ENCODE measurements at regions not wholly inside any gene's neighbourhood (a gene's known extent, or its start where the extent isn't known, plus 50 kb on each side); places are given as distances from the start of the nearest gene placed in this dataset.

- no peak overlapping the region for H3K9ac ChIP-seq (ENCODE audit: extremely low read depth, insufficient read length, low read length)
- no CpG with 5 or more reads among the region's 5 CpGs for WGBS (ENCODE audit: extremely low coverage, insufficient read length, low lambda C conversion rate)
- H3K27ac ChIP-seq (ENCODE audit: insufficient read length, low read depth, low read length) = no peak overlapping the region
- H3K4me1 ChIP-seq (ENCODE audit: insufficient read depth, low read length) = no peaks in the 10 kb centered on the region
- H4K20me1 ChIP-seq (ENCODE audit: control insufficient read depth, insufficient read depth, insufficient read length) = no peaks in the 10 kb centered on the region
- H3K56ac ChIP-seq (ENCODE audit: insufficient read length, low read depth, low read length) = no peak overlapping the region
- Mint-ChIP-seq H3K4me3 (no peak overlapping the region), H3K9me3 (no peaks in the 10 kb centered on the region), H3K36me3 (ENCODE audit: insufficient read depth in 1 of 3, low read depth in 3 of 3) (0 out of 7 replicates have a peak, but pooled peaks cover 0 to 2% (median 0%) of the 10 kb centered on the region in 3 experiments), H3K4me1 (peaks cover 0 to 5% of the 10 kb centered on the region in 2 experiments; a peak in 3 of 4 replicates), H3K27me3 (ENCODE audit: low read depth) (no peaks in the 10 kb centered on the region), H3K27ac (no peak overlapping the region)
- H2BK12ac ChIP-seq (ENCODE audit: insufficient read length, low read depth, low read length) = no peak overlapping the region
- H2AK5ac ChIP-seq (ENCODE audit: insufficient read length, low read length) = no peak overlapping the region
- no peak overlapping the region for H3K4ac ChIP-seq (ENCODE audit: low read depth, low read length)
- no peaks in the 10 kb centered on the region for H3K79me1 ChIP-seq (ENCODE audit: insufficient read depth, low read depth, low read length, poor library complexity, severe bottlenecking)
- no peaks in the 10 kb centered on the region for H3K79me2 ChIP-seq (ENCODE audit: insufficient read depth, low read length)
- no peak overlapping the region for H2AFZ ChIP-seq (ENCODE audit: low read length)
- H2BK20ac ChIP-seq (ENCODE audit: low read depth, low read length, poor library complexity, severe bottlenecking) = no peak overlapping the region
- H4K8ac ChIP-seq (replicated peaks; ENCODE audit: insufficient read length, low read depth, low read length) = no peak overlapping the region
- no peaks in the 10 kb centered on the region for H3K23me2 ChIP-seq (ENCODE audit: insufficient read length, low read depth, low read length, poor library complexity, severe bottlenecking)
- no peak overlapping the region for H2BK5ac ChIP-seq (ENCODE audit: insufficient read length, low read length)
- no peak overlapping the region for H4K91ac ChIP-seq (ENCODE audit: insufficient read length, low read depth, low read length)
- no peak overlapping the region for H2BK15ac ChIP-seq (ENCODE audit: low read depth, low read length)
- H3K14ac ChIP-seq (ENCODE audit: insufficient read depth, low read length) = no peak overlapping the region
- no peak overlapping the region for H2BK120ac ChIP-seq (ENCODE audit: low read depth, low read length, poor library complexity, severe bottlenecking)
- no peak for TF ChIP-seq CTCF (conservative IDR thresholded peaks at IDR 0.05)
- H3K27me3 ChIP-seq (ENCODE audit: insufficient read depth, low read length) = no peaks in the 10 kb centered on the region
- H4K5ac ChIP-seq (ENCODE audit: insufficient read length, low read depth, low read length) = no peak overlapping the region
- no peaks in the 10 kb centered on the region for H3K9me3 ChIP-seq (ENCODE audit: control insufficient read depth, low read depth, low read length)
- DNase-seq = no peak
- no peak overlapping the region for H3K18ac ChIP-seq (ENCODE audit: insufficient read length, low read depth, low read length)
- no peak overlapping the region for H3T11ph ChIP-seq (ENCODE audit: low read length)
- no peak overlapping the region for H3K4me2 ChIP-seq (ENCODE audit: insufficient read depth, insufficient read length, low read length)
- no peak overlapping the region for H3K23ac ChIP-seq (ENCODE audit: insufficient read length, low read depth, low read length)
Observed at GRCh38 chr2:150811259-150811855, 323.9 kb upstream of the RND3 start.

Measured in H9 (cell line).